ENCODE measurements at regions not wholly inside any gene's neighbourhood (a gene's known extent, or its start where the extent isn't known, plus 50 kb on each side); places are given as distances from the start of the nearest gene placed in this dataset.

DNA sequence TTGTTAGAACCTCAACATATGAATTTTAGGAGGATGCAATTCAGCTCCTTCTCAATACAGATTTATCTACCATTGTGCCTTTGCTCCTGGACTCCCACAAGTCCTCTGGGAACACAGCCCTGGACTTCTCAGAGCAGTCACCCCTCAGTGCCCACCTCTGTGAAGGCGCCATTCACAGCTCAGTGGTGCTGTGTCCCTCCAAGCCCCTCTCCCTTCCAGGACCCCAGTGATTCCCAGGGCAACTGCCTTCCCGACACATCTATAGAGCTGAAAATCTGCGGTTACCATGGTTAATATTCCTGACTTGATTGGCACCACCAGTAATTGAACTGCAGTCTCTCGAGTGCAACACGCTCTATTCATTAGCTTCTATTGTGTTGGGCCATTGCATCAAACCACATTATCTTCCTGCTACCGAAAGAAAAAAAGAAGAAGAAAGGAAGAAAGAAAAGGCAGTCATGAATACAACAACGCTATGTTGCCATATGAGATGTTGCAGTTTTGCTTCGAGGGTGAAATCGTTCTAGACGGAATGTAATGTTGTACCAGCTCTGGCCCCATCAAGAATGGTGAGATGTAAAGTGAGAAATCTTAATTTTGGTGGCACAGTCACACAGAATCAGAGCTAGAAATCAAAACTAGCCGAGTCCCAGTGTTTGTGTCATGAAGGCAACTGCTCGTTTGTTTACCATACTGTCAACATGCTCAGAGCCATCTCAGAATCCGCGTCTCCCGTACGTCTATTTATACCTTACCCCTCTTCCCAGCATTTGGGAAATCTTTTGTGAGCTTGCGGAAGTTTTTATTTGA is 524.0 kb upstream of the ID2 start:
- Histone ChIP-seq H3K27me3 (no peaks in the 10 kb centered on the region), H3K4me3 (no peak overlapping the region), H3K9me3 (no peaks in the 10 kb centered on the region), H3K27ac (no peak overlapping the region), H3K4me1 (no peaks in the 10 kb centered on the region), H3K36me3 (no peaks in the 10 kb centered on the region)
- in situ Hi-C loops (cut with MboI; ENCODE audit: low sequenced_read_pairs in 4 of 4) (no loop called here), intact Hi-C loops (cut with DNase I; ENCODE audit: low total_unique reads) (no loop called here)
- ATAC-seq, result no peak
- TF ChIP-seq POLR2A (IDR thresholded peaks at IDR 0.05), result no peak
- TF ChIP-seq, protein P1, sequence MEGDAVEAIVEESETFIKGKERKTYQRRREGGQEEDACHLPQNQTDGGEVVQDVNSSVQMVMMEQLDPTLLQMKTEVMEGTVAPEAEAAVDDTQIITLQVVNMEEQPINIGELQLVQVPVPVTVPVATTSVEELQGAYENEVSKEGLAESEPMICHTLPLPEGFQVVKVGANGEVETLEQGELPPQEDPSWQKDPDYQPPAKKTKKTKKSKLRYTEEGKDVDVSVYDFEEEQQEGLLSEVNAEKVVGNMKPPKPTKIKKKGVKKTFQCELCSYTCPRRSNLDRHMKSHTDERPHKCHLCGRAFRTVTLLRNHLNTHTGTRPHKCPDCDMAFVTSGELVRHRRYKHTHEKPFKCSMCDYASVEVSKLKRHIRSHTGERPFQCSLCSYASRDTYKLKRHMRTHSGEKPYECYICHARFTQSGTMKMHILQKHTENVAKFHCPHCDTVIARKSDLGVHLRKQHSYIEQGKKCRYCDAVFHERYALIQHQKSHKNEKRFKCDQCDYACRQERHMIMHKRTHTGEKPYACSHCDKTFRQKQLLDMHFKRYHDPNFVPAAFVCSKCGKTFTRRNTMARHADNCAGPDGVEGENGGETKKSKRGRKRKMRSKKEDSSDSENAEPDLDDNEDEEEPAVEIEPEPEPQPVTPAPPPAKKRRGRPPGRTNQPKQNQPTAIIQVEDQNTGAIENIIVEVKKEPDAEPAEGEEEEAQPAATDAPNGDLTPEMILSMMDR (IDR thresholded peaks at IDR 0.05 in 4 of 5, conservative IDR thresholded peaks at IDR 0.05 in 1 of 5), result no peak
- DNase-seq, result no peak

GRCh38 chr2:8158711-8159110 is 523.1 kb upstream of the ID2 start:
- Histone ChIP-seq H3K4me1 (no peaks in the 10 kb centered on the region), H3K27ac (no peak overlapping the region), H3K9me3 (no peaks in the 10 kb centered on the region), H3K27me3 (no peaks in the 10 kb centered on the region), H3K36me3 (no peaks in the 10 kb centered on the region), H3K4me3 (no peak overlapping the region)
- in situ Hi-C loops (cut with MboI; ENCODE audit: low sequenced_read_pairs in 4 of 4), result no loop called here
- TF ChIP-seq, protein P1 (IDR thresholded peaks at IDR 0.05 in 4 of 5, conservative IDR thresholded peaks at IDR 0.05 in 1 of 5), result no peak
- no peak for TF ChIP-seq POLR2A (IDR thresholded peaks at IDR 0.05)
- DNase-seq, result no peak
- intact Hi-C loops (cut with DNase I; ENCODE audit: low total_unique reads), result no loop called here
- ATAC-seq, result no peak

DNA sequence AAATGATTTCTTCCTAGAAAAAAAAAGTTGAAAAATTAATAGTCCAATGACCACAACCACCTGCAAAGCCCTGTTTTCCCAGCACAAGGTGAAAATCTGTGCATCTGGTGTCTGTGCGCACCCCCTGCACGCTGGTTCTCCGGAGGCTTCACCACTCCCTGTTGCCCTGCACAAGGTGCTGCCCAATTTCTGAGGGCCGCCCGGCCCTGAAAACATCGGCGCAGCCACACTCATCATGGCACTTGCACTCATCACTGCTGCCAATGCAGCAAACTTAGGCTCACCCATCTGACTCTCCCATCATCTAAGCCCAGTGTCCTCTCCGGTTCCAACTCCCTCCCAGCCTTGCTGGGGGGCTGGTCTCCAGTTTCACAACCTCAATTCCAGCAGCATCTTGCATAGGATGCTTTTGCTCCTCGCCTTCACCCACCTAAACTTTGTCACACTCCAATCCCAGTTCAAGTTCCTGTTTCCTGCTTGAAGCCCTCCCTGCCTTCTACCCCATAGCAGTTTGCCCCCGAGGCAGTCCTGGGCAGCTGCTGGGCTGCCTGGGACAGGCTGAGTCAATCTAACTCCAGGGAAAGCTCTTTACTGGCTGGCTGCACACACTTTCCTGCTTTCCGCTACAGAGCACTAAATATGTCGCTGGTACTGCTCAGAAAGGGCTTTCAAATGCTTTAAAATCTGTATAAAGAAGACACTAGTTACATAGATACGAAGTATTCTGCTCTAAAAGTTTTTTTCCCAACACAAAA is 522.5 kb upstream of the ID2 start:
- H3K9me3 ChIP-seq, result no peaks in the 10 kb centered on the region
- ATAC-seq (no peak), DNase-seq (no peak)
- no peak for TF ChIP-seq POLR2A (IDR thresholded peaks at IDR 0.05)
- TF ChIP-seq, protein P1 (IDR thresholded peaks at IDR 0.05 in 4 of 5, conservative IDR thresholded peaks at IDR 0.05 in 1 of 5), result no peak
- in situ Hi-C loops (cut with MboI; ENCODE audit: low sequenced_read_pairs in 4 of 4), result no loop called here
- no peaks in the 10 kb centered on the region for H3K36me3 ChIP-seq
- H3K4me3 ChIP-seq, result no peak overlapping the region
- no peak overlapping the region for H3K27ac ChIP-seq
- H3K4me1 ChIP-seq, result no peaks in the 10 kb centered on the region
- intact Hi-C loops (cut with DNase I; ENCODE audit: low total_unique reads), result no loop called here
- no peaks in the 10 kb centered on the region for H3K27me3 ChIP-seq

DNA sequence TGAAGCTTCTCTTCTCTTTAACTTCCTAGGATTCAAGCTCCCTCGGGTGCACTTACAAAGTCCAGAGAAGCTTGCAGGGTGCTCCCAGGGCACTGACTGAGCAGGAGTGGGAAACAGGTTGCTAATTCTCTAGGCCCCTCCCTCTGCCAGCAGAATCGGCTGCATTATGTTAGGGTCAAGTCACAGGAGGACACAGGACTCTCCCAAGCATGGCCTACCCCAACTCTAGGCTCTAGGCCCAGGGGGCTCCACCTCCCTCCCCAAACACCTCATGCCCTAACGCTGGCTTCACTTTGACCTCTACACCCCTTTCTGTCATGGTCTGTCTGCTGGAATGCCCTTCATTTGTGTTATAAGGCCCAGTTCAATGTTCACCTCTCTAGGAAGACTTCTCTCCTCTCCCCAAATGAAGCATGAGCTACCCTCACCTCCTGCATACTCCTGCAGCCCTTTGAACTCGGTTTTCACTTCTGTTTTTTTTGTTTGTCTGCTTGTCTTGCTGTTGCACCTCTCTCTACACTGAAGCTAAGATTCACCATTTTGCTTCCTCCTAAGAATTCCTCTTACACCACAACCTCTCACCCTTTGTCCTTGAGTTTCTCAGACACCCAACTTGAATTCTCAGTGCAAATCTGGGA is 521.8 kb upstream of the ID2 start:
- intact Hi-C loops (cut with DNase I; ENCODE audit: low total_unique reads) (no loop called here), in situ Hi-C loops (cut with MboI; ENCODE audit: low sequenced_read_pairs in 4 of 4) (no loop called here)
- DNase-seq (no peak), ATAC-seq (no peak)
- no peaks in the 10 kb centered on the region for H3K27me3 ChIP-seq
- H3K4me1 ChIP-seq, result no peaks in the 10 kb centered on the region
- no peak for TF ChIP-seq POLR2A (IDR thresholded peaks at IDR 0.05)
- TF ChIP-seq, protein P1 (IDR thresholded peaks at IDR 0.05 in 4 of 5, conservative IDR thresholded peaks at IDR 0.05 in 1 of 5), result no peak
- no peak overlapping the region for H3K27ac ChIP-seq
- H3K36me3 ChIP-seq, result no peaks in the 10 kb centered on the region
- no peaks in the 10 kb centered on the region for H3K9me3 ChIP-seq
- H3K4me3 ChIP-seq, result no peak overlapping the region
